Stimulated activated CD4-positive, alpha-beta T cell treated with anti-CD3 and anti-CD28 coated beads, Interleukin-2, amount 100 ng/mL, for 24 hours (primary cell): ENCODE measurements at regions not wholly inside any gene's neighbourhood (a gene's known extent, or its start where the extent isn't known, plus 50 kb on each side); places are given as distances from the start of the nearest gene placed in this dataset.
"Not testable (repeated sequence)": the region's sequence is repeated elsewhere in the genome, so short reads cannot be mapped to it uniquely, and the experiment has no call there.

Source experiments
- DNase-seq, 2 donors: peaks; one replicate each; pipeline ENCODE4 v3.0.0-alpha.2; 2020

- no peak for DNase-seq
Observed at GRCh38 chr11:15824060-15824459, 532.3 kb downstream of the SOX6 start.

DNA sequence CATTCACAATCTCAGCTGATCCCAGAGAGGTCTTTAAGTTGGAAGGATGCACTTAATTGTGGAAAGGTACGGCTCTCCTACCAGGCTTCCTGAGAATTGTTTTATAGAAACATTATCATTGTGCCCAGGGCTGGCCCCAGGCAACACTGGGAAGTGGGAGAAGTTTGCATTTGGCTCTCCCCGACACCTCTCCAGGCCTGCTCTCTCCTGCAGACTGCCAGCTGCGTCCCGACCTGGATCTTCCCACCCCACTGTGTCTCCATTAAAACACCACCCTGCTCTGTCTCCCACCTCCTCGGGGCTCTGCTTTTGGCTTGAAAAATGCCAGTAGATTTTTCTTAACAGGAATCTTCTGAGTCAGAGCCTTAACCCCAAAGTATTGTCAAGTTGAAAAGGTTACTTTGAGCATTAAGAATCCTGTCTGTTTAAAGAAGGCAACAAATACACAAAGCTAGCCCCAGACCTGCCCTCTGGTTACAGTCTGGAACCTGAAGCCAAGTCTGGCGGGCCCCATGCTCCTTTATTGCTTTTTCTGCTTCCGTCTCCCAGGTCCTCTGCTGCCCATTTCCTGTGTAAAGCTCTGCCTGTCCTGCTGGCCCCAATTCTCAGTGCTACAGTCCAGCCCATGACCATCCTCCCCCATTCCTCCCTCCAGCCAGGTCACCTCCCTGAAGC, 530.2 kb downstream of the SOX6 start:
- no peak for DNase-seq

DNA sequence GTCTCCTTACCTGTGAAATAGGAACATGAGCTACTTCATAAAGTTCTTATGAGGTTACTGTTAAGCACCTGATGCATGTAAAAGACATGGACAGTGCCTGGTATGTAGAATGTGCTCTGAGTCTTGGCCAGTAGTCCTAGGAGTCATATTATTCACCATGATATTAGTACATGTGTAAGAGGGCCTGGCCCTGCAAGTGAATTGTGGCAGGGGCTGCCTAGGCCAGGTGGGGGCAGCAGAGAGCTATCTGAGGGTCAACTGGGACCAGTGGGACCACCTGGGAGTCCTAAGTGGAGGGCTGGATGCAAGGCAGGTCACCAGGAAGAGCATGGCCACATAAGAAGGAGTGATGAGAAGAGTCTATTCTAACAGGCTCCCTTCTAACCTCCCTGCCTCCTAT, 529.5 kb downstream of the SOX6 start:
- peak in 1 of 2 donors; percentile 30 for DNase-seq

- no peak for DNase-seq
Observed at GRCh38 chr11:15828215-15828853, 528.0 kb downstream of the SOX6 start.

DNA sequence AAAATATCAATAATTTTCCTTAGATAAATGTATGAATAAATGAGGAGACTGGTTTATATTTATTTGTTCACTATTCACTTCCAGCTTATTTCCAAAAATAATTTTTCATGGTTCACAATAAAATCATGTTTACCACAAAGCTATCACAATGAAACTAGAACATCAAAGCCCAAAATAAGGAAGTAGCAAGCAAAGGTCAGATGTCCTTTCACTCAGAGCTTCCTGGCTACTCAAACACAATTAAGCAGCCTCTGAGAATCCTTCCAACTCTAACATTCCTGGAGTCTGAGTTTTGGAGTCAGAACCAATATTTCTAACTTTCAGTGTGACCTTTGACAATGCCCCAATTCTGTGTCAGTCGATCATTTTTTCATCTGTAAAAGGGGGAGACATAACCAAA, 527.0 kb downstream of the SOX6 start:
- DNase-seq: no peak

DNA sequence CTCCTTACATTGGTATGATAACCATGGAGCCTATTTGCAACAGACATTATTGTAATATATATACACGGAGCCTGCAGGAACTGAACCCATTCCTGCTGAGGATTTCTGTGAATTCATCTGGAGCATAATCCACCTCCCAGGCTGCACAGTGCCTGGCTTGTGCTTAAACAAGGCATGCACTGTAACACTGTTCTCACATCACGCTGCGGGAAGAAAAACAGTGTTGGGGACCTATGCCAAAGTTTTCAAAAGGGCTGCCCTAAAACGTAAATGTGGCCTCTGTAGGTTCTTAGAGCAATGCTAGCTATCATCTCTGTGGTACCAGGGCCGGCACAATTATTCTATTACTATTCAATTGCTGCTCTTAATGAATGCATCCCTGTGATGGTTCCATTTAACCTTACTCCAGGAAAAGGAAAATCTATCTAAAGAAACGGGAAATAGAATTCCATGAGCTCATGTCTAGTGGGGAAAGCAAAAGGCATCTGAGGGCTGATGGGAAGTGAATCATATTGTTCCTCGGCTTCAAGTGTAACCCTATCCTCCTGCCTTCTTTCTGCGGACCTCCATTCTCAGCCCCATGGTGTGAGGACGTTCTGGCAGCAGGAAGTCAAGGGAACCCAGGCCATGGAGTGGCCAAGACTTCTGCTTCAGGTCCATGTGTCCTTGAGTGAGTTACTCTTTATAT, 525.5 kb downstream of the SOX6 start:
- no peak for DNase-seq

GRCh38 chr11:15835788-15836411, 520.4 kb downstream of the SOX6 start:
- DNase-seq: no peak

- no peak for DNase-seq
Observed at GRCh38 chr11:15836795-15837194, 519.6 kb downstream of the SOX6 start.

DNA sequence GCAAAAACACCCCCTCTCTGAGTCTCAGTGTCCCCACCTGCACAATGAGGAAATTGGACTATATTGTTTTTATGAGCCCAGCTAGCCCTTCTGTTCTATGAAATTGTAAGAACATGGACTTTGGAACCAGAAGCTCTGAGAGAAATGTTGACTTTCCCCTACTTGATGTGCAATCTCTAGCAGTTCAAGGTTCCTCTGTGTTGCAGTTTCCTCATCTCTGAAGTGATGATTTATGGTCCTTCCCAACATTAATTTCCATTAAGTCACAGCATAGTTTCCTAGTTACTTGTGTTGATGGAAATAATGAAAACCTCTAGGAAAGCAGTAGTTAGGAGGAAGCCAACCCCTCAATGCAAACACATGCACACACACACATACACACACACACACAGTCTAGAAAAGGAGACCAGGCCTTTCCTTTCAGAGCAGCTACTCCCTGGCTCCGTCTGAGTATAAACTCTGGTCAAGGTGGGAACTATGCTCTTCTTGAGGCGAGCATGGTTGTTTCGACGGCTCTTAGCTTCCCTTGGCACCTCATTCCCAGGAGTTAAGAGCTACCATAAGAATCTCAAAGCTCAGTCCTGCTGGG, 518.4 kb downstream of the SOX6 start:
- DNase-seq: no peak

GRCh38 chr11:15839061-15839460, 517.3 kb downstream of the SOX6 start:
- no peak for DNase-seq

GRCh38 chr11:15840966-15841365, 515.4 kb downstream of the SOX6 start:
- DNase-seq: no peak

DNA sequence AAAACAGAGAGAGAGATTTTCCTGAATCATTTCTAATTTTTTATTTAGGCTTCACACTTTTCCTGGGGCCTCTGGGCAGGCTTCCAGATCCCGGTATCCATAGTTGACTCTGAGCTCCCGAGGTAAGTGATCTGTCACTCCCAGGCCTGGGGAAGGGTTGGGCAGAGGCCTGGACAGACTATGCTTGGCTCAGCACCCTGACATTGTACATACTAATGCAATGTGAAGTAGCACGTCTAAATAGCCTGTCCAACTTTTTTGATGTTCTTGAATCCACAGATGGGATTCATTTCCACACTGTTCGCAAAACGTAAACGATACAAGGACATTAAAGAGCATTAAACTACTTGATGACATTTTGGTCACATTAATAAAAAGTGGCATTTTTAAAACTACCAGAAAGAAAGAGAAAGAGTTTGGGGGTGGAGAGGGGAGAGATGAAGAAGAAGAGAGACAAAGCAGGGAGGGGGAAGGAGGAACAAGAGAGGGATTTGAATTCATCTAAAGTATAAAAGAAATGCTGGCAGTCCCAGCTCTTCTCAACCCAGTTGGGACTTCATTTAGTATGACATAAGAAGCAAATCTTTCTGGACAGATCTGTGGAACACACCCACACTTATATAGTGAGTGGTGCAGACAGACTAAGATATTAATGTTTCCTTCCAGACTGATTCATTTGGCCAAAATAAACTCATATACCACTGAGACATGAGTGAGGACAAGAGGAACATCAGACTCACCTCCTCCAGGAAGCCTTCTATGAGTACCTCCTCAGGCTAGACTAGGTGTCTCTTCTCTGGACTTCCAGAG, 514.2 kb downstream of the SOX6 start:
- no peak for DNase-seq

GRCh38 chr11:15843309-15843872, 513.0 kb downstream of the SOX6 start:
- DNase-seq: no peak

DNA sequence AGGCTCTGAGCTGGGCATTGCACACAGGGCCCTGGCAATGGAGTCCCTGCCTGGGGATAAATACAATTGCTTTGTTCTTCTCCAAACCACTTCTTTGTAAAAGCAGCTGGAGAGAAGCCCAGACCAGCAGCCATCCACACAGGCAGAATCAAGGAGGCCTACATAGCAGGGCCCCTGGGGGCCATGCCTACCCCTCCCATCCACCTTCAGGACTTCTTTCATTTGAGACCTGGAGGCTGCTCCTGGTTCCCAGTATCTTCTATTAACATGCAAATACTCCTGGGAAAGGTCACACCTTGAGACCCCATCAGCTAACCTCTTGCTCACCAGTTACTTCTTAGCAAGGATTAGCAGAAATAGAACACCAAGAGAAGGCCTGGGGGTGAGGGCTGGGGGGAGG, 511.1 kb downstream of the SOX6 start:
- DNase-seq: no peak

DNA sequence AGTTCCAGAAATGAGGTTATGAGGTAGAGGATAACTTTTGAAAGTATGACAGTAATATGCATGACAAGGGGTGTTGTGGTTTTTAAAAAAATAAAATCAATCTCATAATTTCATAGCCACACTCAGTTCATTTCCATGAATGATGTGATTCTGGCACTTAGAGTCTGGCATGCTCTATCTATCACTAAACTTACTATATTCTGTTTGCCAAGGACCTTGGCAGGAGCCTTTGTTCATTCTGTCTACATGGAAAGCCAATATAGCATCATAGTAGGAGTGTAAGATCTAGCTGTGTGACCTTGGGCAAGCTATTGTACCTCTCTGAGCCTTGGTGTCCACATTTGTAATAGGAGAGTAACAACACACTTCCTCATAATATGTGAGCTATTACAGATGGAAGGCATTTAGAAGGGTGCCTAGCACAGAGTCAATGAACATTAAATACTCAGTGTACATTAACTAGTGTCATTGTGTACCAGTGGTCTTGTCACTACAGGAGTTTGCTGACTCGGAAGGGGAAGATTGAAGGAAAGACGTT, 507.6 kb downstream of the SOX6 start:
- DNase-seq: no peak

DNA sequence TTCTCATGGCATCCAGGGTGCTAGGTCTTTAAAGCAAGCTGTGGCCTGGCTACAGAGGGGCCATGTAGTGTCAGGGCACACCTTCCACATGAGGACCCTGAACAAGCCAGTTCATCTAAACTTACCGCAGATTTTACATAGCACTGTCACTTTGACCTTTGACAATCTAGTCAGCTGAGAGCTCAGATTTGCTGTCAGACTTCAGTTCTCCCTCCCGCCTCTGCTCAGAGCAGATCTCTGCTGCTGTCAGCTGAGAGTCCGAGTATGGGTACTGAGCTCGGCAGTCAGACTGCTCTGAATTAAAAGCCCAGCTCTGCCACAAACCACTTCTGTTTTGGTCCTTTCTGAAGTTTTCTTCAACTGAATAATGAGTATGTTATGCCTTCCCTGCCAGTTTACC, 507.1 kb downstream of the SOX6 start:
- DNase-seq: no peak

- DNase-seq: not testable (repeated sequence)
Observed at GRCh38 chr11:15850335-15850734, 506.0 kb downstream of the SOX6 start.

- DNase-seq: no peak
Observed at GRCh38 chr11:15851051-15851498, 505.3 kb downstream of the SOX6 start.

DNA sequence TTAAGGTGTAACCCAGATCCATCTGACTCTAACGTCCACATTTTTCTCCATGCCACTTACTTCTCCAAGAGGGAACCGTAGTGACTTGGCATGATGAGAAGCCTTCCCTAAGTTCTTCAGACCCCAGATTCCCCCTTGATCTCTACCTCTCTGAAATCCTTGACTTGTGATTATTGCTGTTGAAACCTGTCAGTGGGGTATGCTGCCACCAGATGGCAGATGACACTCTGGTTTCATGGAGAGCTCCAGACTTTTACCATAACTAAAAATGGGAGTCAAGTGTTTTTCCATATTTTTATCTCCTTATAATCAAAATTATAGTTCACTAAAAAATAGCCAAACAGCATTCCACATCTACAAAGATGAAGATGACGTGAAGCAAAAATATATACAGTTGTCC, 504.2 kb downstream of the SOX6 start:
- no peak for DNase-seq

GRCh38 chr11:15854245-15854644, 502.1 kb downstream of the SOX6 start:
- DNase-seq: no peak

GRCh38 chr11:15858881-15859280, 497.5 kb downstream of the SOX6 start:
- DNase-seq: no peak

- DNase-seq: no peak
Observed at GRCh38 chr11:15859411-15859810, 496.9 kb downstream of the SOX6 start.
